Activated T-cell treated with anti-CD3 and anti-CD28 coated beads for 48 hours (primary cell): ENCODE measurements at regions not wholly inside any gene's neighbourhood (a gene's known extent, or its start where the extent isn't known, plus 50 kb on each side); places are given as distances from the start of the nearest gene placed in this dataset.
"Not testable (repeated sequence)": the region's sequence is repeated elsewhere in the genome, so short reads cannot be mapped to it uniquely, and the experiment has no call there.

Source experiments
- DNase-seq: peaks from one replicate; pipeline ENCODE4 v3.0.0-alpha.2; 2020; ENCODE audit warnings: low read depth

DNA sequence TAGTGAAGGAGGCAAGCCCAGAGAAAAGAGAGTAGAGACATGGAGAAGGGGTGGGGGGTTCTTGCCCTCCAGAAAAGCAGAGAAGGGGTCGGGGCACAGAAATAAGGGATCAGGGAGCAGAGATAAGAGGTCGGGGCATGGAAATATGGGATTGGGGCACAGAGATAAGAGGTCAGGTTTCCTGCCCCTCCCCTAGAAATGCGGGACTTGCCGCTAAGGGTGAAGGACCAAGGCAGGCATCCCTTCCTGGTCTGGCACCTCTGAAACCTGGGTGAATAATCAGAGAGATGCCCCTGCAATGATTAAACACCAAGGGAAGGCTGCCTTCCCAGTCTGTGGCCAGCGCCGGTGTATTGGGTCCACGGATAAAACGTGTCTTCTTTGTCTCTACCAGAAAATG is 584.5 kb upstream of the MDGA2 start:
- not testable (repeated sequence) for DNase-seq

DNA sequence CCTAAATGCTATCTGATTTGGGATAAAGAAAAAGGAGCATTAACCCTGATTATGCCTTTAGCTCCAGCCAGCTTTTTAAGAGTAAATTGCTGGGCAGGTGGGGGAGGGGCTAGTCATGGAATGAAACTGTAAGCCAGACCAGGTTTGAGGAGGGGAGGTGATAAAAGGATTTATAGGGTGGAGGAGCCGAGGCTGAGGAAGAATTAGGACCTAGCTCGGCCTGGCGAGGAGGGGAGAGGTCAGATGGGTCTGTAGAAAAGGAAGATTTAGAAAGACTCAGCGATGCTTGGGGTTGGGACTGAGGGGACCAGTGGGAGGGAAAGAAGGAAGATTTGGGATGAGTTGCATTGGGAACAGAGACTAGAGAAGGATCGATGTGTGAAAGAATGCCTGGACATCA is 583.8 kb upstream of the MDGA2 start:
- not testable (repeated sequence) for DNase-seq

DNA sequence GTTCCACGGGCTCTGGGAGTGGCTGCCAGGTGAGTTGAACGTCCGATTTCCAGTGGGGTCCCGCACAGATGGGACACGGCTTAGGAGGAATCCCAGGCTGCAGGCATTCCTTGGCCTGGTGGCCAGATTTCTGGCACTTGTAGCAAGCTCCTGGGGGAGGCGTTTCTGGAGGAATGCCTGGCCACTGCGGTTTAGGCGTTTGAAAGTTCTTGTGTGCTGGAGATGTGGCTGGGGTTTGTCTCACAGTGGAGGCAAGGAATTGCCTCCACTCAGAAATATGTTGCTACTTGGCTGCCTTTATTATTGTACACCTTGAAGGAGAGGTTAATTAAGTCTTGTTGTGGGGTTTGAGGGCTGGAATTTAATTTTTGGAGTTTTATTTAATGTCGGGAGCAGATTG is 583.3 kb upstream of the MDGA2 start:
- DNase-seq, result not testable (repeated sequence)

DNA sequence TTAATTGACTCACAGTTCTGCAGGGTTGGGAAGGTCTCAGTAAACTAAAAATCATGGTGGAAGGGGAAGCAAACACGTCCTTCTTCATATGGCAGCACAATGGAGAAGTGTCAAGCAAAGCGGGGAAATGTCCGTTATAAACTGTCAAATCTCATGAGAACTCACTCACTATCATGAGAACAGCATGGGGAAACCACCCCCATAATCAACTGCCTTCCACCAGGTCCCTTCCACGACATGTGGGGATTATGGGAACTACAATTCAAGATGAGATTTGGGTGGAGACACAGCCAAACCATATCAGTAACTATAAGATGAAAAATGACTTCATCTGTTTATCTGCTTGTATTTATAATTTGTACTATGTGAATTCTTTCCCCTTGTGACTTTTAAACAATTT is 577.6 kb upstream of the MDGA2 start:
- DNase-seq, result no peak

DNA sequence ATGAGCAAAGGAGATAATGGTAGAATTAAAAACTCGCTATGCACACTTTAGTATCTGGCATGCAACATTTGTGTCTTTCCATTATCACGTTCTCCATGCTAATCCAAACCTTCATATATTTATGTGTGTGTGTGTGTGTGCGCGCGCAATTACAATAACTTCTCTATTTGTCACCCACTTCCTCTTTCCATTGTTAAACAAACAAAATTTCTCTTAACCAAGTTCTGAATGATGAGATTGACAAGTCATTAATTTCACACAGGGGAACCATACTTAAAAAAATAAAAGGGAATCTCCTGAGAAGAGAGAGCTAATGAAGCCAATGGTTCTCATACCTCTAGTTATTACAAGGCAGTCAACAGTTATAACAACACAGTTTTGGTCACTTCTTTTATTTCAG is 575.9 kb upstream of the MDGA2 start:
- DNase-seq, result no peak

DNA sequence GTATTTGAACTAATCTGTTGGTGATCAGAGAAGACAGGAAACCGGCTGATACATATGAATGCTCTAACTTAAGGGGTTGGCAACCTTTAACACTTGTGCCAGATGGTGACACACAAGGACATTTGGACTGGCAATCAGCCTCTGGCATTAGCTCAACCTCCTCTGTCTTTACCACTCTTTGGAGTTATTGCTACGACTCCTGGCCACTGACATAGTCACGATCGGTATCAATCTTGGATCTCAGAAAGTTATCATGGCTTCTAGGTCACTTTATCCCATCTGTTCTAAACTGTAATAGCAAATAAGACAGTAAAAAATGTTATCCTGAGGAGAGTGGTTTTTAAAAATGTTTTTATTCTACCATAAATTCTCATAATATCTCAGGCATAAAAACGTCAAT is 575.2 kb upstream of the MDGA2 start:
- no peak for DNase-seq

DNA sequence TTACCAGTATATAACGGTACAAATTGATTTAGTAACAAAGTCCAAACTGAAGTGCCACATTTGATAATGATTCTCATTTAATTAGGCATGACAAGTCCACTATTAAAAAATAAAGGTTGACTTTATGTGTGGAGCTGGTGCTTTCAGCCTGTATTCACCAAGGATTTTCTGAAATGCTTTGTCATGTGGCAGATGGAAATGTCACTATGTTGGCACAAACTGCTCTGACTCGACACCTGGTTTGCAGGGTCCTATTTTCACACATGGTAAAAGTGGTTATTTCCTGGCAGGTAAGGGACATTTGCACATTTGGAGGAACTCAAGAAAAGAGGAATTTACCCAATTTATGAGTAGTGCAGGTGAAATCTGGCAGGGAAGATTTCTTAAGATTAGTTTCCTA is 572.6 kb upstream of the MDGA2 start:
- no peak for DNase-seq

DNA sequence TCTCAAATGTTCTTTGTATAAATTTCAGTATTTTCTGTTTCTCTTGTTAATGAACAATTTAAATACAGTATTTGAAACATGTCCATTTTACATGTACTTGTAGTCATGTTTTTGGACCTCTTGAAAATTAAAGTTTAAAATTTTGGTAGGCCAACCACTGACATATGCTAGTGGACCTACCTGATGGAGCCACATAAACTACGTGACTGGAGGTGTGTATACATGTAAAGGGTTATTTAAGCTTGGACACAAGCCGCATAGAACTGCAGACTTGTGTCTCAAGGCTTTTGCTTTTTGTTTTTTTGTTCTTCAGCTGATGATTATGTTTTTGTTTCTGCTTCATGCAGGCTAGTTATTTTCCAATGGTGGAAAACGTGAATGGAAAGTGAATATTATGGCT is 568.5 kb upstream of the MDGA2 start:
- DNase-seq, result no peak

DNA sequence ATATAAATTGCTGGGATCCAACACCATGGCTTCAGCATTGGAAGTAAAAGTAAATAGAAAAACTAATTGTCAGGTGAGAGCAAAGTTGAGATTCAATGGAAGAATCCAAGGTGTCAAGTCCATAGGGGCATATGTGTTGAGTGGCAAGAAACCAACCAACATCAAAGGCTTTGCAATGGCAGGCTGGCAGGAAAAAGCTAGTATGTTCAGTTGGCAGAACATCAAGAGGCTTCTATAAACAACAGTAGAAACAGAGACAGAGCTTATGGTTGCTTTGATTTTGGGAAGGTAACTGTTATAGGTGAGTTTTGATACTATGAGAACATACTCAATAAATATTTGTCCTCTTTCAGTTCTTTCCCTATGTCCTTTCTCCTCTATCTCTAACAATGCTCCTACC is 553.7 kb upstream of the MDGA2 start:
- no peak for DNase-seq

DNA sequence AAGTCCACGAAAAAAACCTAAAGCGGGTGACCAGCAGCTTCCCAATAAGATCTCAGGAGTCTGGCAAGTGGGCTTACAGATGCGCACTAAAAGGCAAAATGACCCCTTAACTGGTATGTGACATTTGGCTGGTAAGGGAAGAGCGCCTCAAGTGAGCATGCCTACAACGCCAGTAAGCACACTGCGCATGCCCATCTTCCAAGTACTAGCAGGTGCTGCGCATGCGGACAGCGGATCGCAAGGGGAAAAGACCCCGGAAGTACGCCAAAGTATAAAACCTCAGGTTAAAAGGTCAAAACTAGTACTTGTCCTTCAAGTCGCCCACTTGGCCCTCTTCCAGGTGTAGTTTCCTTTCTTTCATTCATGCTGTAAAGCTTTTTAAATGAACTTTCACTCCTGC is 518.5 kb upstream of the MDGA2 start:
- DNase-seq, result no peak

DNA sequence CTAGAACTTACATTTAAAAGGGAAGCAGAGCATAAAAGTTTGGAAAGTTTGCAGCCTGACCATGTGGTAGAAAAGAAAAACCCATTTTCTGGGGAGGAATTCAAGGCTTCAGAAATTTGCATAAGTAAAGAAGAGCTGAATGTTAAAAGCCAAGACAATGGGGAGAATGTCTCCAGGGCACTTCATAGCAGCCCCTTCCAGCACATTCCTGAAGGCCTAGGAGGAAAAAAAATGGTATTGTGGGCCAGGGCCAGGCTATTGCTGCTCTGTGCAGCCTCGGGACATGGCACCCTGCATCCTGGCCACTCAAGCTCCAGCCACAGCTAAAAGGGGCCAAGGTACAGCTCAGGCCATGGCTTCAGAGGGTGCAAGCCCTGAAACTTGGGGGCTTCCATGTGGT is 474.2 kb upstream of the MDGA2 start:
- DNase-seq, result not testable (repeated sequence)

DNA sequence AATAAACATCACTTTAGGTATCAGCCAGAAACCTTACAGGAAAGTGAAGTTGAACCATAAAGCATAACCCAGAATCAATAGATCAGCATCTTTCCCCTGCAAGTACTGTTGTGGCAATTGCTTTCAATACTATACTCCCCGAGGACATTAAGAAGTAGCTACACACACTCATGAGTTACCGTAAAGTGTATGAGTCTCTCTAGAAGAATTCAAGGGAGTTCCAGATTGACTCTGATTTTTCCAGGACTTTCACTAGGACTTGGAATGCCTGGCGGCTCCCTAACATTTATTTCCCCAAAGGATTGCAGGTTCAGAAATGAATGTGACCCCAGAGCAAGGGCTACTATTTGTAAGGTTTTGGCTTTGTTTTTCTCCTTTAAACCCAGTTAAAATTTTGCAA is 465.4 kb upstream of the MDGA2 start:
- DNase-seq, result no peak

DNA sequence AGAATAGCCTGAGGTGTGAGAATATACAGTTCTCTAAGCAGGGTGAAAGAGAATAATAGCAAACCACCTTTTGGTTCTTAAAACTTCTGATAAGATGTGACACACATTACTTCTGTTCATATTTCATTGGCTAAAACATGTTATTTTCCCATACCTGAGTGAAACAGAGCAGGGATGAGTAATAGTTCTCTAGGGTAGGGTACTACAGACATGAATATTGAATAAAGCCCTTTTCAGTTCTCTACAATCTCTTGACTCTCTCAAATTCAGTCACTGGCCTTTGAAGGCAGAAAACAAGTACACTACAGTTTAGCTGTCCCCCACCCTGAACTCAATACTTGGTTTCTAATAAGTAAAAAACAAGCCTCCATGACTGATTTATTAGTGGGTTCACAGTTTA is 454.1 kb upstream of the MDGA2 start:
- DNase-seq, result no peak

DNA sequence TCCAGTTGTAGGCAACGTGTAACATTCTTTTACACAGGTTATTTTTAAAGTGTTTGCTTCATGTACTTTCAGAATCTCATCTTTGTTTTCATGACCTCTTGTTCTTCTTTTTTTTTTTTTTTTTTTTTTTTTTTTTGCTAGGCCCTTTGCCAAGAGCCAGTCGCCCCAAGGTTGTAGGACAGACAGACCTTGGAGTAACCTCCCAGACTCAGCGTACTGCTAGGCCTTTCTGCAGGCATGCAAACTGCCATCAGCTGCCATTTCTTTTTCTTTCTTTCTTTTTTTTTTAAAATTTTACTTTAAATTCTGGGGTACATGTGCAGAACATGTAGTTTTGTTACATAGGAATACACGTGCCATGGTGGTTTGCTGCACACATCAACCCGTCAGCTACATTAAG is 452.3 kb upstream of the MDGA2 start:
- no peak for DNase-seq

DNA sequence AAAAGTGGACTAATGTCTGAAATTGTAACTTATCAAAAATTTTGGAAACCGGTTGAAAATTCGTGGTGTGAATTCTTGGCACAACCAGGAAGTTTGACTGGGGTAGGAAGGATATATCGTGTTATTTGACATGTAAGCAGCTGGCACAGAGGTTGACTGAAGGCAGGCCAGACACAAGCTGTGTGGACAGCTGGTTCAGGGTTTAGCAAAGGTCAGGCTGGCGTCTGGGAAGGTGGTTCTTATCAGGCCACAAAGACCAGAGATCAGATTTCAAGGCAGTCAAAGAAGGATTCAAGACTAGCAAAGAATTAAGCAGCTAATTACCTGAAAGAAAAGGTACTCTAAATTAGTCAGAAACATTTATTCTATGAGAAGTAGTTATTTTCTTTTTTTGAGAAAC is 450.2 kb upstream of the MDGA2 start:
- no peak for DNase-seq

DNA sequence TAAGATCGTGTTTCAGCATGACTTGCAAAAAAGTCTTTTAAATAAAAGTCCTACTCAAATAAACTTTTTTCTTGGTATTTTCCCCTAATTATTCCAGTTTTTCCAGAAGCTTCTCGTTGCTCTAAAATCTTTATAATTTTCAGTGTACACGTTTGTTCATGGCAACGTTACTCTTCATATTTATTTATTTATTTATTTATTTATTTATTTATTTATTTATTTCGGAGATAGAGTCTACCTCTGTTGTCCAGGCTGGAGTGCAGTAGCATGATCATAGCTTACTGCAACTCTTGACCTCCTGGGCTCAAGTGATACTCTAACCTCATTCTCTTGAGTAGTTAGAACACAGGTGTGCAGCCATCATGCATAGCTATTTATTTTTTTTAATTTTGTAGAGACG is 438.3 kb upstream of the MDGA2 start:
- no peak for DNase-seq

DNA sequence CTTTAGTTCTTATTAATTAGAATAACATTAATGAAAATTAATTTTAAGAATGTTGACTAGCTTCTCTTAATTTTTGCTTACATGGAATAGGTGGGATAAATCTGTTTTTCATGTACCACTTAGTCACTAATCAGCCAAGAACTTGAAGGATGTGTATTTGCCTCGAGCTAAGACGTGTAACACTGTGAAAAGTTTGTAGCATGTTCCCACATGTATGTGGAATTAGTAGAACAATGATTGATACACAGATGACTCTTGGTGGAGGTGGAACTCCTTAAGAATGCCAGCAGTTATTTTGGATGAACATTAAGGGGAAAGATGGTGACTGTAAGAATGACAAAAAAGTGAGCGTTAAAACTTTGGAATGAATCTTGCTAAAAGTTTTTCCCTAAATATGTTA is 435.7 kb upstream of the MDGA2 start:
- no peak for DNase-seq

DNA sequence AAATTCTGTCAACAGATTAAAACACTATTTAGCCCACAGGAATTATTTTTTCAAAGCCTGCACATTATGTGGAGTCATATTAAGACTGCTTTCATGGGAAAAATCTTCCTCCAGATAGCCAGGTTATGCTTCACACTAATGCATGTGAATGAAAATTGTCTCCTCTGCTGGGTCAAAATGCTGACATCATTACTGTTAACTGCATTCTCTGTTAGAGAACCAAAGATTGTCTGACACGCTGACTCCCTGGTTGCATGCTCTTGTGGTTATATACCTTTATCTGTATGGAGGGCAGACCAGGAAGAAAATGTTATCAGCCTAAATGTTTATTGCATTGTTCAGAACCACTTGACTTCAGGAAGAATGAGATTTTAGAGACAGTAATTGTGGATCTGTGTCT is 432.2 kb upstream of the MDGA2 start:
- no peak for DNase-seq

DNA sequence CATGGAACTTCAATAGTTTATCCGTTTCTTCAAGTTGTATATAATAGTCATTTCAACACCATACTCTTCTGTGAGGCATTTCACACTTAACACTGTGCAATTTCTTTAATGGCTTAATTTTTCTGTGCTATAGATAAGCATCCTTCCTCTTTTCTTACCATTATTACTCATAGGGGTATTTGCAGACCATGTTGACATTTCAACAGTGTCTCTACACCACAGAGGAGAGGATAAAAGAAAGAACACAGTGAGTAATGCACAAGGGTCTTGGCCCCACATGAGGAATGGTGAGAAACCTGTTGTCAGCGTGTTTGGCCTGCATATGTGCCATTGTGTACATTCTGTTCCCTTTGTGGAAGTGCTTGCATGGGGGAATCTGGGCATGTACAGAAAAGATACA is 421.5 kb upstream of the MDGA2 start:
- no peak for DNase-seq

DNA sequence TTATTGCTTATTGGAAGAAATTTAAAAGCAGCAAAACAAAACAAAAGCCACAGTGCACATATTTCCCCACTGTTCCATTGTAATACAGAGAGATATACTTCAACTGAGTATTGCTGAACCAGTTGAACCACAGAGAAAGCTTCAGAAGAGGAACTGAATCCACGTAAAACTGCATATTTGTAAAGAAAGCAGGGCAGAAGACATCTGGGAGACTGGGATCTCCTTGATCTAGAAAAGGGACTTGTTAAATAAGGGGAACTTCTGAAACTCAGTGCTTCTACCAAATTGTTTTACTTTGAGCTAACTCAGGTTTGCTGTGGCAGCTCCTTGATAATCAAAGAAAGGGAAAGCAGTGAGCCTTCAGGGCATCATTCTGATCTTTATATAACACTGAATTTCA is 411.1 kb upstream of the MDGA2 start:
- DNase-seq, result no peak

DNA sequence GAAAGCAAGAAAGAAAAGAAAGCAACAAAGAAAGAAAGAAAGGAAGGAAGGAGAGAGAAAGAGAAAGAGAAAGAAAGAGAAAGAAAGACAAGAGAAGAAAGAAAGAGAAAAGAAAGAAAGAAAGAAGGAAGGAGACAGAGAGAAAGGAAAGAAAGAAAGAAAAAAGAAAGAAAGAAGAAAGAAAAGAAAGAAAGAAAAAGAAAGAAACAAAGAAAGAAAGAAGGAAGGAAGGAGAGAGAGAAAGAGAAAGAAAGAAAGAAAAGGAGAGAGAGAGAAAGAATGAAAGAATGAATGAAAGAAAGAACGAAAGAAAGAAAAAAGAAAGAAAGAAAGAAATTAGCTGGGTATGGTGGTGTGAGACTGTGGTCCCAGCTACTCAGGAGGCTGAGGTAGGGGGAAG is 400.1 kb upstream of the MDGA2 start:
- no peak for DNase-seq

DNA sequence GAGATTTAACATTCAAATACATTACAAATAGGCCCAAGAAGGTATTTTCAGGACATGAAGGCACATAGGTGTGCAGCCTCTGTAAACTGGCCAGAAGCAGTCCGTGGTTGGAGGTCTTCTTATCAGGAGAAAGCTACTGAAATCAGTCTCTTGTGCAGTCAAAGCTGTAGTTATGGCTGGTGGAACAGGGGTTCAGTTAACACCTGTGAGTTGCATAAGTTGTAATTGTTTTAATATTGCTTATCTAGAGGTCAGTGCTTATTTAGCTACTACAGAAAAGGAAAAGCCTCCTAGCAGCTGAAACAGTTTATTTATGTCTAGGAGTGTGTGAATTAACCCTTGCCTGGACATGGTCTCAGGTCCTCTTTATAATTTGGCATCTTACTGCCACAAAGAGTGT is 377.6 kb upstream of the MDGA2 start:
- DNase-seq, result no peak

DNA sequence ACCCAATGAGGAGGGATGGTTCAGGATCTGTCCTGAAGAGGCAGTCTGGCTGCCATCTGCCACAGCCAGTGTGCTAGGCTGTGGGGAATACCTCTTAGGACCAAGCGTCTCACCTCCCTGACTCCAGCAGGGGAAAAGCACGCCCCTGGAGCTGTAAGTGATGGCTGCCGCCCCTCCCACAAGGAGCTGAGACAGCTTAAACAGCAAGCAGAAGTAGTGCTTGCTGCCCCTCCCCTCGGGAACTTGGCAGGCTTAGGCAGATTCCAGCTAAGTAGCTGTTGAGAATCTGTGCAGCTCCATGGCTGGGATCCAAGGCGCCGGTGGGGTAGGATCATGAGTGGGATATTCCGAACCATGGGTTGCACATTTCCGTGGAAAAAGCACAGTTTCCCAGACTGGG is 360.4 kb upstream of the MDGA2 start:
- no peak for DNase-seq

DNA sequence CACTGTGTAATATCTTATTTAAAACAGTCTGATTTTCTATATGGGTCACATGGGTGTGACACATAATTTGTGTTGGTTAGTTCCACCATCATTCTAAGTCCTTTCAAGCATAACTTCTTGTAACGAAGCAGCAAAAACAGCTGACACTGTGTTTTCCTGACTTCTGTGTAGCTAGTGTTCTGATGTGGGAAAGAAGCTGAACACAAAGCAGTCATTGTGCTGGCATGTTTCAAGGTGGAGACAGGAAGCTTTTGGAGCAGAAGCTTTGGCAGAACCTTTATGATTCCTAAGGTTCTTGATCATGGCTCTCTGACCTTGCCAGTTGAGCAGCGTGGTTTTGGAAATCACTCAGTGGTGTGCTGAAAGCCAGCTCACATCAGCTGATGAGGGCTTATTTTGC is 351.7 kb upstream of the MDGA2 start:
- DNase-seq, result no peak

DNA sequence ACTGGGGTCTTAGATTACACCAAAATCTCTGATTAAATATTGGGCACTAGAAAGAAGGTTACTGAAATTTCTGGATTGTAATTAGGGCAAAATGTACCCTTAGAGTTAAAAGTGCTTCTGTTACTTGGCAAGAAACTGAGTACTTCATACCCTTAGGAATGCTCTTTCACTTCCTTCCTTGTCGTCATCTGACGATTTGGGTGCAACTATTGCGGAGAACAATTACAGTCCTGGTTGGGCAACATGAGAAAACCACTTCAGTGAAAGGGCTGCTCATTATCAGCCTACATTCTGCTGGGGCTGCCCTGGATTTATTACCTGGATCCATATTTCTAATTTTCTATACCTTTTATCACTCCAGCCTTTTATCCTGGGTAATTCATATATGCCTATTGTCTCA is 348.5 kb upstream of the MDGA2 start:
- no peak for DNase-seq

DNA sequence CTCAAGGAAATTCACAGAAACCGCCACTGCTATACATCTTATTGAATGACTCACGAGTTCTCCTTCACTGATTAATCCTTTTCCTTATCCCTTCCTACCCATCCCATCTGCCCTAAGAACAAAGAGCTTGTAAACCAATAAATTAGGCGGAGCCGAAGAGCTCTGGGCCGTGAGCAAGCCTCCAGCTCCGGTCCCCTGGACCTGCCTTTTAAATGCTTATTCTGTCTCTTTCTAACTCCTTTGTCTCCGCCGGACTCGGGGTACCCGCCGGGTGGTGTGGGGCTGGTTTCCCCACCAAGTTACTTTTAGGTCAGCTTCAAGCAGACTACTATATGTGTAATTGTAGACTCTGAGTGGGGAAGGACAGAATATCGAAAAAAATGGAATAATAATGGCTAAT is 336.1 kb upstream of the MDGA2 start:
- DNase-seq, result not testable (repeated sequence)
